ENCODE measurements at regions not wholly inside any gene's neighbourhood (a gene's known extent, or its start where the extent isn't known, plus 50 kb on each side); places are given as distances from the start of the nearest gene placed in this dataset.

DNA sequence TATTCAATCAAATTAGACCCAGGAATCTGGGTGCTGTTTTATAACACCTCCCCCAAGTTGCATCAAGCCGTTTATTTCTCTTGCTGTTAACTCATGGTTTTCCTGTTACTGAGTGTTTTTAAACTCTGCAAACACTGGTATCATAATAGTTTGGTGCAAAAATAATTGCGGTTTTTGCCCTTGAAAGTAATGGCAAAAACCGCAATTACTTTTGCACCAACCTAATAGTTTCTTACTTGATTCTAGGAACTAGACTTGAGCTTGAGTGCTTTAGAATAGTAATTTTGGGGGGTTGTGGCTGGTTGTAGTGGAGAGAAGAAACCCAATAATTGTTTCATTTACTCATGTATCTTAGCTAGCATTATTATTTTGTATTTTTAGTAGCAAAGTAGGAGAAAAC lies 156.6 kb downstream of the FHIP1A start:
- no peak overlapping the region for H2AK5ac ChIP-seq (ENCODE audit: low read length, severe bottlenecking)
- H3K4ac ChIP-seq (ENCODE audit: low read depth in 1 of 2, low read length in 2 of 2): no peak overlapping the region
- no peak overlapping the region for H2AFZ ChIP-seq (ENCODE audit: low read depth, low read length)
- H3K4me2 ChIP-seq (ENCODE audit: low read length, poor library complexity, severe bottlenecking): no peak overlapping the region
- no peak for DNase-seq
- no peak overlapping the region for H4K91ac ChIP-seq (ENCODE audit: low read length)
- no peak overlapping the region for H3K23ac ChIP-seq (ENCODE audit: low read length in 2 of 2)
- H2BK12ac ChIP-seq (ENCODE audit: low read length in 2 of 2): no peak overlapping the region
- H2BK5ac ChIP-seq (ENCODE audit: low read depth, low read length, poor library complexity, severe bottlenecking): no peak overlapping the region
- no peaks in the 10 kb centered on the region for H3K36me3 ChIP-seq (ENCODE audit: control insufficient read depth in 1 of 2, insufficient read depth in 2 of 2, low read depth in 1 of 2, low read length in 2 of 2)
- no peaks in the 10 kb centered on the region for H3K4me1 ChIP-seq (ENCODE audit: control insufficient read depth, insufficient read depth, low read depth, low read length)
- no peak overlapping the region for H3K4me3 ChIP-seq (ENCODE audit: insufficient read depth in 1 of 2, low read depth in 1 of 2, low read length in 2 of 2)
- no peak overlapping the region for H4K8ac ChIP-seq (ENCODE audit: low read length)
- H3K9me3 ChIP-seq (ENCODE audit: control insufficient read depth, low read length): no peaks in the 10 kb centered on the region
- 100% methylated on average over 2 of the region's 3 CpGs for WGBS
- no peak overlapping the region for H3K18ac ChIP-seq (ENCODE audit: low read depth in 1 of 2, low read length in 2 of 2)
- no peak overlapping the region for H3K14ac ChIP-seq (ENCODE audit: low read length in 2 of 2)
- no peak overlapping the region for H2BK120ac ChIP-seq (ENCODE audit: low read depth, low read length)
- no peak overlapping the region for H3K9ac ChIP-seq (ENCODE audit: low read length)
- no peak overlapping the region for H2BK15ac ChIP-seq (ENCODE audit: low read depth, poor library complexity, severe bottlenecking)
- H3K27ac ChIP-seq (ENCODE audit: low read length, poor library complexity, severe bottlenecking): no peak overlapping the region
- H3K79me1 ChIP-seq (replicated peaks; ENCODE audit: low read length, poor library complexity, severe bottlenecking): no peaks in the 10 kb centered on the region
- H3K27me3 ChIP-seq (ENCODE audit: control insufficient read depth in 1 of 2, insufficient read depth in 1 of 2, low read length in 2 of 2): no peaks in the 10 kb centered on the region

DNA sequence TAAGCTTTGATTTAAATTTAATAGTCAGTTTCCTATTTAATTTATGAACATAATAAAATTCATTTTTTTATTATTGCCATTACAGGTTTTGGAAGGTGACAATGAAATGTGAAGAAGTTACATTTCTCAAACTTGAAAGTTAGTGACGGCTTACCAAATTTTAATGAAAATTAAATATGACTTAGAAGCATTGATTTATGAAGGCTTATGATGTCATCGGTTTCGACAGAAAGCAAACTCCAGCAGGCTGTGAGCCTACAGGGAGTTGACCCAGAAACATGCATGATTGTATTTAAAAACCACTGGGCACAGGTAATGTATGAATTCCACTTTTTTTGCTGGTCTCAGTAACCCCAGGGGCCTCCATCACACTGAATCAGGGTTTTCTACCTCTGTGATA lies 157.1 kb downstream of the FHIP1A start:
- Histone ChIP-seq H3K4ac (ENCODE audit: low read depth in 1 of 2, low read length in 2 of 2) (no peak overlapping the region), H3K23ac (ENCODE audit: low read length in 2 of 2) (no peak overlapping the region), H2BK120ac (ENCODE audit: low read depth, low read length) (no peak overlapping the region), H3K27me3 (ENCODE audit: control insufficient read depth in 1 of 2, insufficient read depth in 1 of 2, low read length in 2 of 2) (no peaks in the 10 kb centered on the region), H3K14ac (ENCODE audit: low read length in 2 of 2) (no peak overlapping the region), H2BK12ac (ENCODE audit: low read length in 2 of 2) (no peak overlapping the region), H3K4me2 (ENCODE audit: low read length, poor library complexity, severe bottlenecking) (no peak overlapping the region), H4K91ac (ENCODE audit: low read length) (no peak overlapping the region), H2BK5ac (ENCODE audit: low read depth, low read length, poor library complexity, severe bottlenecking) (no peak overlapping the region), H2BK15ac (ENCODE audit: low read depth, poor library complexity, severe bottlenecking) (no peak overlapping the region), H3K9ac (ENCODE audit: low read length) (no peak overlapping the region), H3K27ac (ENCODE audit: low read length, poor library complexity, severe bottlenecking) (no peak overlapping the region), H3K79me1 (replicated peaks; ENCODE audit: low read length, poor library complexity, severe bottlenecking) (no peaks in the 10 kb centered on the region), H3K36me3 (ENCODE audit: control insufficient read depth in 1 of 2, insufficient read depth in 2 of 2, low read depth in 1 of 2, low read length in 2 of 2) (no peaks in the 10 kb centered on the region), H3K18ac (ENCODE audit: low read depth in 1 of 2, low read length in 2 of 2) (no peak overlapping the region), H2AK5ac (ENCODE audit: low read length, severe bottlenecking) (no peak overlapping the region), H2AFZ (ENCODE audit: low read depth, low read length) (no peak overlapping the region), H3K4me1 (ENCODE audit: control insufficient read depth, insufficient read depth, low read depth, low read length) (no peaks in the 10 kb centered on the region), H3K9me3 (ENCODE audit: control insufficient read depth, low read length) (no peaks in the 10 kb centered on the region), H3K4me3 (ENCODE audit: insufficient read depth in 1 of 2, low read depth in 1 of 2, low read length in 2 of 2) (no peak overlapping the region), H4K8ac (ENCODE audit: low read length) (no peak overlapping the region)
- no peak for DNase-seq
- 96% methylated on average over 3 of the region's 3 CpGs for WGBS

DNA sequence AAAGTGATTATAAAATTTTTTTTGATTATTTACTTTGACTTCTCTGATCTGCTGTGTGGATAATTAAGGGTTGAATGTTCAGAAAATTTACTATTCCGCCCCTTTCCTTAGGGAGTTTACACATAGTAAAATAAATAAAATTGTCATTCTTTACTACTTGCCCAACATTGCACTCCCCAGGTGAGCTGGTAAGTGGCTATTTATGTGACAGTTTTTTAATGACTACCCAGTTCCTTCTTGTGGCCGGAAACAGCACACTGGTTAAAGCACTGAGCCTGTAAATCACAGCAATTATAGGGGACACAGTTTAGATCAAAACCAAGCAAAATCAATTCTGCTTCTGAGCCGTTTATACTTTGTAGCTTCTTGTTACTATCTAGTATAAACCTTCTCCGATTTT lies 158.1 kb downstream of the FHIP1A start:
- Histone ChIP-seq H3K9me3 (ENCODE audit: control insufficient read depth, low read length) (no peaks in the 10 kb centered on the region), H4K91ac (ENCODE audit: low read length) (no peak overlapping the region), H3K4me1 (ENCODE audit: control insufficient read depth, insufficient read depth, low read depth, low read length) (no peaks in the 10 kb centered on the region), H2AK5ac (ENCODE audit: low read length, severe bottlenecking) (no peak overlapping the region), H3K9ac (ENCODE audit: low read length) (no peak overlapping the region), H3K36me3 (ENCODE audit: control insufficient read depth in 1 of 2, insufficient read depth in 2 of 2, low read depth in 1 of 2, low read length in 2 of 2) (no peaks in the 10 kb centered on the region), H3K79me1 (replicated peaks; ENCODE audit: low read length, poor library complexity, severe bottlenecking) (no peaks in the 10 kb centered on the region), H3K27ac (ENCODE audit: low read length, poor library complexity, severe bottlenecking) (no peak overlapping the region), H2AFZ (ENCODE audit: low read depth, low read length) (no peak overlapping the region), H3K18ac (ENCODE audit: low read depth in 1 of 2, low read length in 2 of 2) (no peak overlapping the region), H3K4ac (ENCODE audit: low read depth in 1 of 2, low read length in 2 of 2) (no peak overlapping the region), H2BK120ac (ENCODE audit: low read depth, low read length) (no peak overlapping the region), H2BK15ac (ENCODE audit: low read depth, poor library complexity, severe bottlenecking) (no peak overlapping the region), H3K4me2 (ENCODE audit: low read length, poor library complexity, severe bottlenecking) (no peak overlapping the region), H3K23ac (ENCODE audit: low read length in 2 of 2) (no peak overlapping the region), H3K27me3 (ENCODE audit: control insufficient read depth in 1 of 2, insufficient read depth in 1 of 2, low read length in 2 of 2) (no peaks in the 10 kb centered on the region), H4K8ac (ENCODE audit: low read length) (no peak overlapping the region), H3K14ac (ENCODE audit: low read length in 2 of 2) (no peak overlapping the region), H2BK5ac (ENCODE audit: low read depth, low read length, poor library complexity, severe bottlenecking) (no peak overlapping the region), H2BK12ac (ENCODE audit: low read length in 2 of 2) (no peak overlapping the region), H3K4me3 (ENCODE audit: insufficient read depth in 1 of 2, low read depth in 1 of 2, low read length in 2 of 2) (no peak overlapping the region)
- WGBS: 69% methylated on average over 2 of the region's 4 CpGs
- DNase-seq: no peak

DNA sequence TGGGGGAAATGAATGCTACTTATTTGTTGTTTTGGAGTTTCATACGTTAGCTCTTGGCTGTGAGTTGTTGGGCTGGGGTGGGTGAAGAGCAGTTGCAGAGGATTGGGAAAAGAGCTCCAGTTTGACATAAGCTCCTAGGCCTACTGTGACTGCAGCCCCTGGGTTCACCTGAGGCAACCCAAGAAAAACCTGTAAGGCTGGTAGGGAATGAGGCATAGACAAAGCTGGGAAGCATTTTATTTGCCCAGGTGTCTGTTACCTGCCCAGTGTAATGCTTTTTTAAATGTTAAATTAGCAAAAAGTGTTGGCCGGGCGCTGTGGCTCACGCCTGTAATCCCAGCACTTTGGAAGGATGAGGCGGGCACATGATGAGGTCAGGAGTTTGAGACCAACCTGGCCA lies 160.0 kb downstream of the FHIP1A start:
- no peak overlapping the region for H3K4me2 ChIP-seq (ENCODE audit: low read length, poor library complexity, severe bottlenecking)
- no peak for DNase-seq

More for the DNA sequence above, 160.0 kb downstream of the FHIP1A start:
- no peak overlapping the region for H4K91ac ChIP-seq (ENCODE audit: low read length)
- H3K23ac ChIP-seq (ENCODE audit: low read length in 2 of 2): no peak overlapping the region
- H2AFZ ChIP-seq (ENCODE audit: low read depth, low read length): no peak overlapping the region
- H3K36me3 ChIP-seq (ENCODE audit: control insufficient read depth in 1 of 2, insufficient read depth in 2 of 2, low read depth in 1 of 2, low read length in 2 of 2): no peaks in the 10 kb centered on the region
- H2BK15ac ChIP-seq (ENCODE audit: low read depth, poor library complexity, severe bottlenecking): no peak overlapping the region
- no peak overlapping the region for H2BK12ac ChIP-seq (ENCODE audit: low read length in 2 of 2)
- no peak overlapping the region for H3K18ac ChIP-seq (ENCODE audit: low read depth in 1 of 2, low read length in 2 of 2)
- no peaks in the 10 kb centered on the region for H3K9me3 ChIP-seq (ENCODE audit: control insufficient read depth, low read length)
- WGBS: 98% methylated on average over 5 of the region's 5 CpGs
- H3K79me1 ChIP-seq (replicated peaks; ENCODE audit: low read length, poor library complexity, severe bottlenecking): no peaks in the 10 kb centered on the region
- no peak overlapping the region for H2BK120ac ChIP-seq (ENCODE audit: low read depth, low read length)
- no peak overlapping the region for H4K8ac ChIP-seq (ENCODE audit: low read length)
- no peak overlapping the region for H3K4ac ChIP-seq (ENCODE audit: low read depth in 1 of 2, low read length in 2 of 2)
- H3K14ac ChIP-seq (ENCODE audit: low read length in 2 of 2): no peak overlapping the region
- no peaks in the 10 kb centered on the region for H3K4me1 ChIP-seq (ENCODE audit: control insufficient read depth, insufficient read depth, low read depth, low read length)
- H2BK5ac ChIP-seq (ENCODE audit: low read depth, low read length, poor library complexity, severe bottlenecking): no peak overlapping the region
- H3K4me3 ChIP-seq (ENCODE audit: insufficient read depth in 1 of 2, low read depth in 1 of 2, low read length in 2 of 2): no peak overlapping the region
- no peak overlapping the region for H2AK5ac ChIP-seq (ENCODE audit: low read length, severe bottlenecking)
- no peak overlapping the region for H3K27ac ChIP-seq (ENCODE audit: low read length, poor library complexity, severe bottlenecking)
- no peak overlapping the region for H3K9ac ChIP-seq (ENCODE audit: low read length)
- no peaks in the 10 kb centered on the region for H3K27me3 ChIP-seq (ENCODE audit: control insufficient read depth in 1 of 2, insufficient read depth in 1 of 2, low read length in 2 of 2)
